AG04450 (cell line): ENCODE measurements at regions not wholly inside any gene's neighbourhood (a gene's known extent, or its start where the extent isn't known, plus 50 kb on each side); places are given as distances from the start of the nearest gene placed in this dataset.

Experiments
- CTCF ChIA-PET: fragments of 300-600, 350-600 bp; formaldehyde crosslinking; extraction: SDS; loops from one replicate; lab custom pipeline; 2022; ENCODE audit warnings: antibody characterized with exemption, inconsistent platforms; lab: Charles Lee
- POLR2A ChIA-PET: fragments of 350-600 bp; formaldehyde crosslinking; extraction: SDS; loops from one replicate; lab custom pipeline; 2021; ENCODE audit warnings: antibody characterized with exemption, inconsistent platforms; lab: Yijun Ruan, JAX
- DNase-seq: peaks from one replicate; pipeline ENCODE4 v3.0.0-alpha.2; 2011; ENCODE audit warnings: low read depth, low spot score
- H3K27ac ChIP-seq: one replicate; pipeline ENCODE4 v1.5.1; 2012; ENCODE audit warnings: low read depth, low read length, control low read depth
- H3K27me3 ChIP-seq: one replicate; pipeline ENCODE4 v1.6.0; 2012; ENCODE audit warnings: low read length; ENCODE audit not compliant: control insufficient read depth, insufficient read depth
- H3K4me3 ChIP-seq: 2 replicates; pipeline ENCODE4 v1.5.1; 2011; ENCODE audit warnings: mild to moderate bottlenecking, low read depth, low read length, control low read depth
- H3K9me3 ChIP-seq: 2 replicates; pipeline ENCODE4 v1.5.1; 2012; ENCODE audit warnings: low read length; ENCODE audit not compliant: control insufficient read depth, insufficient read depth
- TF ChIP-seq, protein P1 (sequence below): IDR thresholded peaks from 2 replicates; pipeline ENCODE4 v1.5.1; 2011; ENCODE audit warnings: low read depth, low read length, control low read depth, inconsistent platforms

DNA sequence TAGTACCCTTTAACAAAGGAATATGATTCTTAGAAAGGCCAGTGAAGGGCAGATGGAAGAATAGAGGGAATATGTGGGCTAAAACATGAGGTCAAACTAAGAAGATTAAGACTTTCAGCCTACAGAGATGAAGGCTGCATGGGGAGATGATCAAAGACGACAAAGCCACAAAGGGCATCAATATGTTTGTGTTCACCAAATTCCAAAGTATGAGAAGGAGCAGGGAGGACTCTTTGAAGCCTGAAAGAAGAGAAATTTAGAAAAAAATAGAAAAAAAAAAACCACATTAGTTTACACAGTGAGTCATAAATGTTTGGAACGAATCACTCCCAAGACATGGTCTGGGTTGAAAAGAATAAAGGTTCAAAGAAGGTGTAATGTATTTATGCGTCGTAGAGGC is 131.8 kb downstream of the NEDD1 start:
- CTCF ChIA-PET, result no interaction called here
- DNase-seq, result no peak
- H3K27ac ChIP-seq, result no peak overlapping the region
- H3K9me3 ChIP-seq, result no peaks in the 10 kb centered on the region
- H3K27me3 ChIP-seq, result no peaks in the 10 kb centered on the region
- TF ChIP-seq, protein P1, sequence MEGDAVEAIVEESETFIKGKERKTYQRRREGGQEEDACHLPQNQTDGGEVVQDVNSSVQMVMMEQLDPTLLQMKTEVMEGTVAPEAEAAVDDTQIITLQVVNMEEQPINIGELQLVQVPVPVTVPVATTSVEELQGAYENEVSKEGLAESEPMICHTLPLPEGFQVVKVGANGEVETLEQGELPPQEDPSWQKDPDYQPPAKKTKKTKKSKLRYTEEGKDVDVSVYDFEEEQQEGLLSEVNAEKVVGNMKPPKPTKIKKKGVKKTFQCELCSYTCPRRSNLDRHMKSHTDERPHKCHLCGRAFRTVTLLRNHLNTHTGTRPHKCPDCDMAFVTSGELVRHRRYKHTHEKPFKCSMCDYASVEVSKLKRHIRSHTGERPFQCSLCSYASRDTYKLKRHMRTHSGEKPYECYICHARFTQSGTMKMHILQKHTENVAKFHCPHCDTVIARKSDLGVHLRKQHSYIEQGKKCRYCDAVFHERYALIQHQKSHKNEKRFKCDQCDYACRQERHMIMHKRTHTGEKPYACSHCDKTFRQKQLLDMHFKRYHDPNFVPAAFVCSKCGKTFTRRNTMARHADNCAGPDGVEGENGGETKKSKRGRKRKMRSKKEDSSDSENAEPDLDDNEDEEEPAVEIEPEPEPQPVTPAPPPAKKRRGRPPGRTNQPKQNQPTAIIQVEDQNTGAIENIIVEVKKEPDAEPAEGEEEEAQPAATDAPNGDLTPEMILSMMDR, result no peak
- POLR2A ChIA-PET, result no interaction called here
- H3K4me3 ChIP-seq, result no peak overlapping the region

DNA sequence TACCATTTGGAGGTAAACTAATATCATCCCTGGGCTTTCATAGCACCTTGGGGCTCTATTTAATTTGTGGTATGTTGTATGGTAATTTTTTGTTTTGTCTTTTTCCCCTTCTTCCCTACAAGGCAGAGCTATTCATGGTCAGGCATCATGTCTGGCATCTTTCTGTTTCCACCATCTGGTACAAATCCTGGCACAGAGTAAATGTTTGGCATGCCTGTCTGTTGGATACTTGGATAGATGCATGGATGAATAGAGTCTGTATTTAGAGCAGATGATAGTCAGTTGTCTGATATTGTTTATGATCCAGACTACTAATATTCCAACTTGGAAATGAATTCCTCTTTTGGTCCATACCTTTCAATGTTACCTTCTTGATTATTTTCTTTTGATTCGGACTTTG is 139.8 kb downstream of the NEDD1 start:
- Histone ChIP-seq H3K9me3 (no peaks in the 10 kb centered on the region), H3K27me3 (no peaks in the 10 kb centered on the region), H3K27ac (no peak overlapping the region), H3K4me3 (no peak overlapping the region)
- TF ChIP-seq, protein P1, result no peak
- POLR2A ChIA-PET, result no interaction called here
- DNase-seq, result no peak
- CTCF ChIA-PET, result no interaction called here

DNA sequence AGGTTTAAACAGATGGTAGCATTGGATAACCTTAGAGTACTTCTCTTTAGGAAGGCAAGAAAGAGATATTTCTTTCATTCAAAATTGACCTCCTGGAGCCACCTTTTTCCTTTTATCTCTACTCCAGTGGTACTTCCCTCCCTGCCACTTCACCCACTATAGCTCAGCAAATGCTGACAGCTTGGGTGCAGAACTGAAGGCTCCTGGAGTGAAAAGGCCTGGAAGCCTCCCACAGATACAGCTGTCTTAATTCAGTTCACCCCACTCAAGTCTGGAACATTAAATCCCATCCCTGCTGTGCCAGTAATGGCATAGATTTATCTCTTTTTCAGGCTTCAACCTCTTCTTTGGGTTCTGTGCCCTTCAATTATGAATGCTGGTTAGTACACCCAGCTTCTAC is 140.3 kb downstream of the NEDD1 start:
- no peak overlapping the region for H3K27ac ChIP-seq
- DNase-seq, result no peak
- ChIA-PET POLR2A (no interaction called here), CTCF (no interaction called here)
- no peaks in the 10 kb centered on the region for H3K9me3 ChIP-seq
- TF ChIP-seq, protein P1, result no peak
- H3K27me3 ChIP-seq, result no peaks in the 10 kb centered on the region
- no peak overlapping the region for H3K4me3 ChIP-seq

DNA sequence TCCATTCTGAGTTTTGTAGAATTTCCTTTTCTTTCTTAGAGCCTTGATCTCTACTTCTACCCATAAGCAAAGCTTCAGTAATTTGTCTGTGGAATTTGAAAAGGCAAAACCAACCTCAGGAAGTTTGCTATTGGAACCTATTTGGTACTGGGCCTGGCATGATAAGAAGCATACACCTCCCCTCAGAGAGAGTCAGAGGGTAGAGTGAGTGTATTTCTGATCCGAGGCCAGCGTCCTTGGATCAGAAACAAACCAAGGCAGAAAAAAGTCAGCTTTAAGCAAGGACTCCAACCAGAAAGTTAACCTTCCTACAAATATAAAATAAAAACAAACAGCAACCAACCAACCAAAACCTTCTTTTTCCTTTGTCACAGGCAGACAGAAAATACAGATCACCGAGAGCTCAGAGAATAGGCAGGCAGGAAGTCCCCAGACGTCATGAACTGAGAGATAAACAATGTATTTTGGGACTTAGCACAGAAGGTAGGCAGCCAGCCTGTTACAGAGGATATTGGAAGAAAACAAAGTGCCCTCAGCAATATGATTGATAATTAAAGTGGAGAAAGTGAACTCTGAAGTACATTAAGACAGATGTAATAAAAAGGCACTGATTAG is 141.5 kb downstream of the NEDD1 start:
- no peak for DNase-seq
- no peak overlapping the region for H3K27ac ChIP-seq
- H3K9me3 ChIP-seq, result no peaks in the 10 kb centered on the region
- no peaks in the 10 kb centered on the region for H3K27me3 ChIP-seq
- CTCF ChIA-PET, result no interaction called here
- TF ChIP-seq, protein P1, result no peak
- POLR2A ChIA-PET, result no interaction called here
- no peak overlapping the region for H3K4me3 ChIP-seq

DNA sequence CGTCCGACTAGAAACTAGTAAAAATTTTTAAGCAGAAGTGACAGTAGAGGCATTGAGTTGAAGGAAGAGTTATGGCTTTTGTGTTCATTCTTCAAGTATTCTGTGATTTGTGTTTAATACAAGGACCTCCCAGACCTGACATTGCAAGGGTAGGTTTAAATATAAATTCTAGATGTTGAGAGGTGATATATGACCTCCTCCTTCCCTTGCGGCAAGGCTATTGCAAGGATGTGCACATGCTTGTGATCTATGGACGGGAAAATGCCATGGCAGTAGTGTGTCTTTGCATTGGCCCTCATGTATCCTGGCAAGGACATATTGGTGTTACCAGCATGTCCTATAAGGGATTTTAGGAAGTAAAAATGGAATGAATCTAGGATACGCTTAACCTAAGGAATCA is 143.5 kb downstream of the NEDD1 start:
- no peaks in the 10 kb centered on the region for H3K9me3 ChIP-seq
- H3K4me3 ChIP-seq, result no peak overlapping the region
- TF ChIP-seq, protein P1, result no peak
- POLR2A ChIA-PET, result no interaction called here
- no peak for DNase-seq
- H3K27me3 ChIP-seq, result no peaks in the 10 kb centered on the region
- no peak overlapping the region for H3K27ac ChIP-seq
- CTCF ChIA-PET, result no interaction called here
